IMR-90 (cell line): ENCODE measurements at regions not wholly inside any gene's neighbourhood (a gene's known extent, or its start where the extent isn't known, plus 50 kb on each side); places are given as distances from the start of the nearest gene placed in this dataset.

ENCODE experiments used
- ATAC-seq: fragments of 200-7000 bp; cut with Tn5 transposase; 2 replicates; pipeline ENCODE4 v1.9.1; 2020; ENCODE audit warnings: low read depth, mild to moderate bottlenecking, moderate library complexity
- BruUV-seq: library from RNA; stranded (reverse); fragments of 400-500 nt; replicated peaks from 2 replicates; lab custom pipeline; 2021; lab: Mats Ljungman, UMichigan
- CTCF ChIA-PET: fragments of 300-600 bp; formaldehyde crosslinking; extraction: SDS; loops from one replicate; lab custom pipeline; 2021; ENCODE audit warnings: antibody characterized with exemption; lab: Yijun Ruan, JAX
- POLR2A ChIA-PET: fragments of 300-600 bp; sonication (Branson Sonifier 250); formaldehyde crosslinking; loops from one replicate; lab custom pipeline; 2022; ENCODE audit warnings: antibody characterized with exemption; ENCODE audit not compliant: unreplicated experiment; lab: Charles Lee
- DNase-seq: peaks from one replicate; pipeline ENCODE4 v3.0.0; 2013
- H2AFZ ChIP-seq: replicated peaks from 2 replicates; pipeline ENCODE3; 2013; ENCODE audit warnings: low read length, mild to moderate bottlenecking; ENCODE audit not compliant: poor library complexity
- H2AK5ac ChIP-seq: 2 replicates; pipeline ENCODE4 v1.6.1; 2013; ENCODE audit warnings: low read depth, low read length, inconsistent platforms
- H2AK9ac ChIP-seq: replicated peaks from 2 replicates; pipeline ENCODE3; 2013; ENCODE audit warnings: mild to moderate bottlenecking, low read depth, low read length, moderate library complexity; ENCODE audit not compliant: poor library complexity
- H2BK120ac ChIP-seq: 2 replicates; pipeline ENCODE4 v1.6.1; 2013; ENCODE audit warnings: low read depth, low read length, inconsistent platforms
- H2BK15ac ChIP-seq: 3 replicates; pipeline ENCODE4 v1.6.1; 2013; ENCODE audit warnings: low read depth, low read length, inconsistent platforms
- H2BK20ac ChIP-seq: 2 replicates; pipeline ENCODE4 v1.6.1; 2013; ENCODE audit warnings: low read depth, mild to moderate bottlenecking, inconsistent platforms, low read length, moderate library complexity
- H2BK5ac ChIP-seq: 2 replicates; pipeline ENCODE4 v1.6.1; 2013; ENCODE audit warnings: mild to moderate bottlenecking, low read depth, low read length, inconsistent platforms; ENCODE audit not compliant: poor library complexity, severe bottlenecking
- H3K14ac ChIP-seq: replicated peaks from 2 replicates; pipeline ENCODE4 v1.6.1; 2013; ENCODE audit warnings: low read depth, low read length, inconsistent platforms
- H3K18ac ChIP-seq: 2 replicates; pipeline ENCODE4 v1.6.1; 2013; ENCODE audit warnings: low read depth, low read length, control low read depth
- H3K23ac ChIP-seq: 2 replicates; pipeline ENCODE4 v1.6.1; 2013; ENCODE audit warnings: low read depth, low read length, inconsistent platforms
- H3K27ac ChIP-seq: 2 replicates; pipeline ENCODE4 v1.5.1; 2013; ENCODE audit warnings: mild to moderate bottlenecking, control low read depth, low read length; ENCODE audit not compliant: insufficient read depth
- H3K27me3 ChIP-seq: 2 replicates; pipeline ENCODE4 v1.6.1; 2013; ENCODE audit warnings: low read length; ENCODE audit not compliant: control insufficient read depth, insufficient read depth
- H3K36me3 ChIP-seq: 2 replicates; pipeline ENCODE4 v1.6.1; 2013; ENCODE audit warnings: low read length, mixed read lengths; ENCODE audit not compliant: control insufficient read depth, insufficient read depth
- H3K4ac ChIP-seq: 2 replicates; pipeline ENCODE4 v1.6.1; 2013; ENCODE audit warnings: low read depth, low read length, inconsistent platforms
- H3K4me1 ChIP-seq: 2 replicates; pipeline ENCODE4 v1.6.1; 2013; ENCODE audit warnings: low read length, mixed read lengths; ENCODE audit not compliant: control insufficient read depth, insufficient read depth
- H3K4me2 ChIP-seq: 2 replicates; pipeline ENCODE4 v1.6.1; 2013; ENCODE audit warnings: low read depth, mild to moderate bottlenecking, control low read depth, low read length, moderate library complexity
- H3K4me3 ChIP-seq: 2 replicates; pipeline ENCODE4 v1.5.1; 2013; ENCODE audit warnings: low read depth, mild to moderate bottlenecking, control low read depth, low read length, moderate library complexity; ENCODE audit not compliant: insufficient read depth
- H3K56ac ChIP-seq: 2 replicates; pipeline ENCODE4 v1.6.1; 2013; ENCODE audit warnings: low read length, inconsistent platforms; ENCODE audit not compliant: insufficient read depth; ENCODE audit errors: extremely low read depth
- H3K79me1 ChIP-seq, 2 experiments: 2 replicates each; pipeline ENCODE4 v1.6.1; 2013; ENCODE audit warnings: low read length in 2 of 2, inconsistent platforms in 1 of 2, low read depth in 1 of 2
- H3K9ac ChIP-seq: 2 replicates; pipeline ENCODE4 v1.6.1; 2013; ENCODE audit warnings: low read depth, low read length, control low read depth
- H3K9me1 ChIP-seq: 2 replicates; pipeline ENCODE4 v1.6.1; 2013; ENCODE audit warnings: low read length, inconsistent platforms; ENCODE audit not compliant: insufficient read depth
- H3K9me3 ChIP-seq: 2 replicates; pipeline ENCODE4 v1.6.1; 2013; ENCODE audit warnings: low read length; ENCODE audit not compliant: control insufficient read depth, insufficient read depth
- H4K20me1 ChIP-seq: 2 replicates; pipeline ENCODE4 v1.6.1; 2013; ENCODE audit warnings: low read length, inconsistent platforms; ENCODE audit not compliant: insufficient read depth
- H4K5ac ChIP-seq: 2 replicates; pipeline ENCODE4 v1.6.1; 2013; ENCODE audit warnings: mild to moderate bottlenecking, low read depth, low read length, control low read depth
- H4K8ac ChIP-seq, 2 experiments: 2 replicates each; pipeline ENCODE4 v1.6.1; 2013; ENCODE audit warnings: low read depth in 2 of 2, low read length in 2 of 2, control low read depth in 1 of 2, inconsistent platforms in 1 of 2
- H4K91ac ChIP-seq: 2 replicates; pipeline ENCODE4 v1.6.1; 2013; ENCODE audit warnings: low read depth, low read length, inconsistent platforms; ENCODE audit not compliant: insufficient read depth
- BHLHE40 ChIP-seq: fragments of 150-350 bp; IDR thresholded peaks from 2 replicates; pipeline ENCODE4 v1.6.1; 2016; ENCODE audit warnings: mild to moderate bottlenecking, low read depth, low read length
- CEBPB ChIP-seq: IDR thresholded peaks from 2 replicates; pipeline ENCODE4 v1.6.1; 2012; ENCODE audit warnings: low read depth, low read length, improper control_type of control experiment
- CHD1 ChIP-seq: IDR thresholded peaks from 2 replicates; pipeline ENCODE4 v1.6.1; 2012; ENCODE audit warnings: low read depth, low read length, improper control_type of control experiment
- ELK1 ChIP-seq: fragments of 150-350 bp; IDR thresholded peaks from 2 replicates; pipeline ENCODE4 v1.6.1; 2016; ENCODE audit warnings: low read depth, mild to moderate bottlenecking, low read length, moderate library complexity, borderline replicate concordance
- FOS ChIP-seq: fragments of 150-350 bp; IDR thresholded peaks from 2 replicates; pipeline ENCODE4 v1.6.1; 2016; ENCODE audit warnings: low read depth, low read length
- MAFK ChIP-seq: IDR thresholded peaks from 2 replicates; pipeline ENCODE4 v1.6.1; 2012; ENCODE audit warnings: low read depth, low read length, improper control_type of control experiment
- MAZ ChIP-seq: IDR thresholded peaks from 2 replicates; pipeline ENCODE4 v1.6.1; 2012; ENCODE audit warnings: low read depth, mild to moderate bottlenecking, low read length, improper control_type of control experiment, moderate library complexity, borderline replicate concordance
- MXI1 ChIP-seq: IDR thresholded peaks from 2 replicates; pipeline ENCODE4 v1.6.1; 2012; ENCODE audit warnings: low read depth, mild to moderate bottlenecking, low read length, moderate library complexity, borderline replicate concordance
- POLR2A ChIP-seq: IDR thresholded peaks from 2 replicates; pipeline ENCODE4 v1.6.1; 2012; ENCODE audit warnings: mild to moderate bottlenecking, low read depth, low read length
- RAD21 ChIP-seq: IDR thresholded peaks from 2 replicates; pipeline ENCODE4 v1.6.1; 2012; ENCODE audit warnings: low read length, improper control_type of control experiment
- RCOR1 ChIP-seq: IDR thresholded peaks from 2 replicates; pipeline ENCODE4 v1.6.1; 2012; ENCODE audit warnings: mild to moderate bottlenecking, low read length, improper control_type of control experiment; ENCODE audit not compliant: insufficient replicate concordance
- RFX5 ChIP-seq: IDR thresholded peaks from 2 replicates; pipeline ENCODE4 v1.8.0; 2012; ENCODE audit warnings: low read depth, mild to moderate bottlenecking, low read length, moderate library complexity
- SMC3 ChIP-seq: fragments of 150-350 bp; IDR thresholded peaks from 2 replicates; pipeline ENCODE4 v1.6.1; 2016; ENCODE audit warnings: low read depth, mild to moderate bottlenecking, antibody characterized with exemption, low read length, moderate library complexity
- WGBS, 2 experiments: methylation state at CpG; one replicate each; pipeline versions ENCODE4 v1.1.5 to v1.1.7; 2013; ENCODE audit warnings: missing lambda C conversion rate in 2 of 2; ENCODE audit not compliant: insufficient read length in 1 of 2; ENCODE audit errors: extremely low coverage in 2 of 2; 5-methylcytosine and 5-hydroxymethylcytosine counted together
- dilution Hi-C: fragments of 300-500 bp; cut with HindIII; formaldehyde crosslinking; loops from one replicate; pipeline ENCODE4 v1.14.3; 2018; ENCODE audit warnings: low sequenced_read_pairs; ENCODE audit not compliant: unreplicated experiment
- in situ Hi-C: fragments of 300-500 bp; cut with MboI; formaldehyde crosslinking; loops from 3 replicates; pipeline ENCODE4 v1.14.3; 2019; ENCODE audit warnings: low sequenced_read_pairs, inconsistent platforms, mixed read lengths
- intact Hi-C: fragments of 100-400 bp; cut with micrococcal nuclease; formaldehyde crosslinking; loops from 2 replicates; pipeline ENCODE4 v1.10.0; 2022
- TF ChIP-seq, protein P1 (sequence below): conservative IDR thresholded peaks from 2 replicates; pipeline ENCODE4 v1.5.1; 2012; ENCODE audit warnings: mild to moderate bottlenecking, low read depth, low read length, improper control_type of control experiment

DNA sequence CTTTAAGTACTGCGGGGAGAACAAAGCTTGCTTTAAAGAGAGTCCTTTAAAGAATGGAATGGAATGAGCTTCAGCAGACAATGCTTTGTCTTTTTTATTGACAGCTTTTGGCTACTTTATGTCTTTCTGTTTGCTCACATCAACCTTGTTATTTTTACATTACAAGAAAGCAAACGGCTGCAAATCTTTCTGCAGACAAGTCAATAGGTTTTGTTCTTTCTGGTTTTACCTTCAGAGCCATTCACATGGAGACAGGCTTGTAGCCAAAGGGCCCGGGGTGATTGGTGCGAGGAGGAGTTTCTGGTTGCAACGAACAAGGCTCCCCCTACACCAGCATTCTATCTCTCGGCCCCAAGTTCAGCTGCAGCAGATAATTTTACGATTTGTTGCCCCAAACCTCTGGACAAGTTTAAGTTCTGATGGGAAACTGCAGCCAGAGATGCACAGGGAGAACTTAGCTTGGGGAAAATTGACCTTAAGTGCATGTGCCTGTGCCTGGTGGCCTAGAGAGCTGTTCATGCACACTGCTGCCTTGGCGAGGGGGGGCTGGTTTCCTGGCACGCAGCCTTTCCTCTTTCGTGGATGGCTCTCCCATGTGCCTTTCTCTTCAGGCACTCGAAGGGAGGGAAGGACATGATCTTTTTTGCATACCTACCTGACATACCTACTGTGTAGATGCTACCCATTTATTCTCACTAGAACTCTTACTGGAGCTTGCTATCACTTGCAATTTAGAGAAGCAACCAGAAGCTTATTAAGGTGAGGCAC lies 543.2 kb downstream of the DCDC2C start:
- Histone ChIP-seq H3K4me2 (no peak overlapping the region), H4K91ac (no peak overlapping the region), H3K9me1 (no peaks in the 10 kb centered on the region), H3K4me1 (no peaks in the 10 kb centered on the region), H3K79me1 (no peaks in the 10 kb centered on the region), H3K27ac (no peak overlapping the region), H2AK9ac (no peak overlapping the region), H3K14ac (no peak overlapping the region), H4K8ac (no peak overlapping the region), H3K56ac (no peak overlapping the region), H3K18ac (no peak overlapping the region), H2BK20ac (no peak overlapping the region), H3K36me3 (no peaks in the 10 kb centered on the region), H2AFZ (no peak overlapping the region), H3K9me3 (peaks cover 41% of the 10 kb centered on the region), H2AK5ac (no peak overlapping the region), H3K4ac (no peak overlapping the region), H2BK5ac (no peak overlapping the region), H3K23ac (no peak overlapping the region), H3K4me3 (no peak overlapping the region), H2BK15ac (no peak overlapping the region), H4K20me1 (no peaks in the 10 kb centered on the region), H3K27me3 (no peaks in the 10 kb centered on the region), H4K5ac (no peak overlapping the region), H2BK120ac (no peak overlapping the region), H3K9ac (no peak overlapping the region)
- in situ Hi-C loops (no loop called here), dilution Hi-C loops (no loop called here), intact Hi-C loops (no loop called here)
- TF ChIP-seq, protein P1, sequence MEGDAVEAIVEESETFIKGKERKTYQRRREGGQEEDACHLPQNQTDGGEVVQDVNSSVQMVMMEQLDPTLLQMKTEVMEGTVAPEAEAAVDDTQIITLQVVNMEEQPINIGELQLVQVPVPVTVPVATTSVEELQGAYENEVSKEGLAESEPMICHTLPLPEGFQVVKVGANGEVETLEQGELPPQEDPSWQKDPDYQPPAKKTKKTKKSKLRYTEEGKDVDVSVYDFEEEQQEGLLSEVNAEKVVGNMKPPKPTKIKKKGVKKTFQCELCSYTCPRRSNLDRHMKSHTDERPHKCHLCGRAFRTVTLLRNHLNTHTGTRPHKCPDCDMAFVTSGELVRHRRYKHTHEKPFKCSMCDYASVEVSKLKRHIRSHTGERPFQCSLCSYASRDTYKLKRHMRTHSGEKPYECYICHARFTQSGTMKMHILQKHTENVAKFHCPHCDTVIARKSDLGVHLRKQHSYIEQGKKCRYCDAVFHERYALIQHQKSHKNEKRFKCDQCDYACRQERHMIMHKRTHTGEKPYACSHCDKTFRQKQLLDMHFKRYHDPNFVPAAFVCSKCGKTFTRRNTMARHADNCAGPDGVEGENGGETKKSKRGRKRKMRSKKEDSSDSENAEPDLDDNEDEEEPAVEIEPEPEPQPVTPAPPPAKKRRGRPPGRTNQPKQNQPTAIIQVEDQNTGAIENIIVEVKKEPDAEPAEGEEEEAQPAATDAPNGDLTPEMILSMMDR = no peak
- no peak for TF ChIP-seq RFX5
- no peak for TF ChIP-seq MXI1
- TF ChIP-seq RCOR1 = no peak
- no peak for TF ChIP-seq BHLHE40
- TF ChIP-seq CHD1 = no peak
- no peak for TF ChIP-seq CEBPB
- no peak for TF ChIP-seq RAD21
- TF ChIP-seq FOS = no peak
- TF ChIP-seq MAFK = no peak
- TF ChIP-seq SMC3 = no peak
- TF ChIP-seq POLR2A = no peak
- no peak for TF ChIP-seq MAZ
- no peak for TF ChIP-seq ELK1
- CTCF ChIA-PET = no interaction called here
- BruUV-seq = no TSS peak
- ATAC-seq = no peak
- WGBS, 2 experiments = no CpG with 5 or more reads among the region's 11 CpGs
- POLR2A ChIA-PET = no interaction called here
- DNase-seq = no peak
